ENCODE measurements at regions not wholly inside any gene's neighbourhood (a gene's known extent, or its start where the extent isn't known, plus 50 kb on each side); places are given as distances from the start of the nearest gene placed in this dataset.

DNA sequence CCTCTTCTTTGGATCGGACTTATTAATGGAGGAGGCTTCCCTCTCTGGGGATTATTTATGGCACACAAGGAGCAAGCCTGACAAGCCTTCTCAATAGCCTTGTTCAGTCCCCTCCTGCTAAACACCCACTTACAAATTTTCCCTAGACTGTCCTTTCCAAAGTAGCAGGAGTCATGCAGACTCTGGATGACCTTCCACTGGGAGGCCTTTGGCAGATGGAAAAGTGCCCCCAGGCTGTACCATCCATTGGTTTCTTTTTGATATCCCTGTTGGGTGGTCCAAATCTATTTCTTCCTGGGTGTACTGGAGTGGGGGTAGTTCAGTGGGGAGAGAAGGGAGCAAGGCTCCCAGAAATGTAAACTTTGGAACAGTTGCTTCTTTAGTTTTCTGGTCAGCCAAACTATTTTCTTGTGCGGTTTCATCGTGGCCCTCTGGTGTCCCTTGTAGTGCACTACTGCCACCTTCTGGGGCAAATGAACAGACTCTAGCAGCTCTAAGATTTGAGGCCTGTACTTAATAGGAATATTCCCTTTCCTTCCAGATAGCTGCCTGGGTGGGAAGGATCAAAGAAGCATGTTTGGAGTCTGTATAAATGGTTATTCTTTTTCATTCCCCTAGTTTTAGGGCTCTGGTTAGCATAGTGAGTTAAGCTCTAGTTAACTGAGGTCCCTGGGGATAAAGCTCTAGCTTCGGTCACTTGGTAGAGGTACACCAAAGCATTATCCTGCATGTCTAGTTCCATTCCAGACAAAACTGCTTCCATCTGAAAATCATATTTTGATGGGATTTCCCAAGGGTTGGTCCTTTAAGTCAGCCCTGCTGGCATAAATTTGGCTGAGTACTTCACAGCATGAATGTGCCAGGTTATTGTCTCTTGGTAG, 409.5 kb downstream of the SLC6A15 start:
- peaks cover 0 to 5% (median 0%) of the 10 kb centered on the region in 4 donors for H3K4me1 ChIP-seq
- DNase-seq (ENCODE audit: low spot score in 2 of 2): peak in 1 of 2 donors; percentile 54
- no peak overlapping the region for H3K4me3 ChIP-seq
- WGBS, 2 donors: 37 to 56% methylated on average over 4 of the region's 4 CpGs
- no peaks in the 10 kb centered on the region for H3K9me3 ChIP-seq
- no peaks in the 10 kb centered on the region for H3K27me3 ChIP-seq
- no peak for TF ChIP-seq POLR2A (IDR thresholded peaks at IDR 0.05)
- TF ChIP-seq, protein P1, sequence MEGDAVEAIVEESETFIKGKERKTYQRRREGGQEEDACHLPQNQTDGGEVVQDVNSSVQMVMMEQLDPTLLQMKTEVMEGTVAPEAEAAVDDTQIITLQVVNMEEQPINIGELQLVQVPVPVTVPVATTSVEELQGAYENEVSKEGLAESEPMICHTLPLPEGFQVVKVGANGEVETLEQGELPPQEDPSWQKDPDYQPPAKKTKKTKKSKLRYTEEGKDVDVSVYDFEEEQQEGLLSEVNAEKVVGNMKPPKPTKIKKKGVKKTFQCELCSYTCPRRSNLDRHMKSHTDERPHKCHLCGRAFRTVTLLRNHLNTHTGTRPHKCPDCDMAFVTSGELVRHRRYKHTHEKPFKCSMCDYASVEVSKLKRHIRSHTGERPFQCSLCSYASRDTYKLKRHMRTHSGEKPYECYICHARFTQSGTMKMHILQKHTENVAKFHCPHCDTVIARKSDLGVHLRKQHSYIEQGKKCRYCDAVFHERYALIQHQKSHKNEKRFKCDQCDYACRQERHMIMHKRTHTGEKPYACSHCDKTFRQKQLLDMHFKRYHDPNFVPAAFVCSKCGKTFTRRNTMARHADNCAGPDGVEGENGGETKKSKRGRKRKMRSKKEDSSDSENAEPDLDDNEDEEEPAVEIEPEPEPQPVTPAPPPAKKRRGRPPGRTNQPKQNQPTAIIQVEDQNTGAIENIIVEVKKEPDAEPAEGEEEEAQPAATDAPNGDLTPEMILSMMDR (IDR thresholded peaks at IDR 0.05): peak in 4 of 5 experiments; percentile 24 to 45 (median 40)
- no peak overlapping the region for H3K27ac ChIP-seq
- no peaks in the 10 kb centered on the region for H3K36me3 ChIP-seq

DNA sequence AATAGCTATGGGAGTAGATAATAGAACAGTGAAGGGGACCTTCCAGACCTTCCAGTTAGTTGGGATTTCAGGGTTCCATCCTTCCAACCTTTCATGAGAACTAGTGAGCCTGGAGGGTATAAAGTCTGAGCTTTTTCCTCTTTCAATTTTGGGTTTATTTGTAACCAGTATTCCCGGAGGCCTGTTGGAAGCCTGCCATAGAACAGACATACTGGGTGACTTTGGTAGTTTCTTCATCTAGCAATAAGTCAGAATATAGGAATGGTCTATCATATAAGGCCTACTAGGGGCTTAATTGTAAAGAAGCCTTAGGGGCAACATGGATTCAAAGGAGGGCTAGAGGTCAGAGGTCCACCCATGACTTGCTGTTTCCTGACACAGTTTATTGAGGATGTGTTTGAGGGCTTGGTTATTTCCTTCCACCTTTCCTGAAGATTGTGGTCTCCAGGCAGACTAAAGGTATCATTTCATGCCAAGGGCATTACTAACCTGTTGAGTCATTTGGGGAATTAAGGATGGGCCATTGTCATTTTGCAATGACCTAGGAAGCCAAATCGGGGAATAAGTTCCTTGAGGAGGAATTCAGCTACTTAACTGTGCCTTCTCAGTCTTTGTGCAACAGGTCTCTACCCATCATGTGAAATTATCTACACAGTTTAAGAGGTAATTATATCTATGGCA, 410.3 kb downstream of the SLC6A15 start:
- H3K27me3 ChIP-seq: no peaks in the 10 kb centered on the region
- DNase-seq (ENCODE audit: low spot score in 2 of 2): no peak
- TF ChIP-seq POLR2A (IDR thresholded peaks at IDR 0.05): no peak
- no peak for TF ChIP-seq EP300 (IDR thresholded peaks at IDR 0.05)
- TF ChIP-seq, protein P1 (IDR thresholded peaks at IDR 0.05): no peak
- no peaks in the 10 kb centered on the region for H3K4me1 ChIP-seq
- H3K9me3 ChIP-seq: no peaks in the 10 kb centered on the region
- 92% methylated on average over 2 of the region's 2 CpGs for WGBS, 2 donors
- H3K36me3 ChIP-seq: no peaks in the 10 kb centered on the region
- no peak overlapping the region for H3K4me3 ChIP-seq
- H3K27ac ChIP-seq: no peak overlapping the region

DNA sequence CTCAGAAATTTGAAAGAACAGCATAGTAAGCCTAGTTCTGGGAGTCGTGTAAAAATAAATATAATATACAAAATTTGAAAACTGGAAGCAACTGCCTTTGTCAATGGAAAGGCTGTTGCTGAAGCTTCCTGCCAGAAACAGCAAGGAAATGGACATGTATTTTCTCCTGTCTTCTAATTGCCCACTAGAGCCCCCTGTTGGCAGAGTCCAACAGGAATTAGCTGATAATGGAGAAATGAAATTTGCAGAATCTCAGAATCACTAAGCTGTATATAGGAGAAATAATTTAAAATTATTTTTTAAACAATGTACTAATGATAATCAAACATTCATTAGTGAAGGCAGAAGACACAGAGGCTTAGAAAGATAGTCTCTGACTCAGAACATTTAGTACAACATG, 414.8 kb downstream of the SLC6A15 start:
- no peak for TF ChIP-seq POLR2A (IDR thresholded peaks at IDR 0.05)
- TF ChIP-seq, protein P1 (IDR thresholded peaks at IDR 0.05): peak in 3 of 5 experiments; percentile 10 to 24 (median 18)
- WGBS, 2 donors: 35 to 65% methylated on average over 1 of the region's 1 CpG

DNA sequence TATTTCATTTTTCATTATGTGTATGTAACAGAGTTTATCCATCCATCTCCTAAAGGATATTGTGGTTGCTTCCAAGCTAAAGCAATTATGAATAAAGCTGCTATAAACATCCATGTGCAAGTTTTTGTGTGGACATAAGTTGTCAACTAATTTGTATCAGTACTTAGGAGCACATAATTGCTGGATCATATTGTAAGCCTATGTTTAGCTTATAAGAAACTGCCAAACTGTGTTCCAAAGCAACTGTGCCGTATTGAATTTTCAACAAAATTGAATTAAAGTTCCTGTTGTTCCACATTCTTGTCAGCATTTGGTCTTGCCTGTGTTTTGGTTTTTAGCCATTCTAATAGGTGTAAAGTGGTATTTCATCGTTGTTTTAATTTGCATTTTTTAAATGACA, 416.9 kb downstream of the SLC6A15 start:
- H3K4me1 ChIP-seq: no peaks in the 10 kb centered on the region
- 97% methylated on average over 2 of the region's 2 CpGs for WGBS, 2 donors

More for the DNA sequence above, 414.8 kb downstream of the SLC6A15 start:
- Histone ChIP-seq H3K4me1 (no peaks in the 10 kb centered on the region), H3K27ac (no peak overlapping the region), H3K27me3 (no peaks in the 10 kb centered on the region), H3K9me3 (no peaks in the 10 kb centered on the region), H3K4me3 (no peak overlapping the region), H3K36me3 (no peaks in the 10 kb centered on the region)
- DNase-seq (ENCODE audit: low spot score in 2 of 2): no peak

More for the DNA sequence above, 416.9 kb downstream of the SLC6A15 start:
- no peak for DNase-seq (ENCODE audit: low spot score in 2 of 2)
- no peaks in the 10 kb centered on the region for H3K9me3 ChIP-seq
- H3K27ac ChIP-seq: no peak overlapping the region
- no peak overlapping the region for H3K4me3 ChIP-seq
- H3K36me3 ChIP-seq: no peaks in the 10 kb centered on the region
- H3K27me3 ChIP-seq: no peaks in the 10 kb centered on the region
- TF ChIP-seq, protein P1 (IDR thresholded peaks at IDR 0.05): no peak
- TF ChIP-seq EP300 (IDR thresholded peaks at IDR 0.05): no peak
